ENCODE measurements at regions not wholly inside any gene's neighbourhood (a gene's known extent, or its start where the extent isn't known, plus 50 kb on each side); places are given as distances from the start of the nearest gene placed in this dataset.
"Not testable (repeated sequence)": the region's sequence is repeated elsewhere in the genome, so short reads cannot be mapped to it uniquely, and the experiment has no call there.

DNA sequence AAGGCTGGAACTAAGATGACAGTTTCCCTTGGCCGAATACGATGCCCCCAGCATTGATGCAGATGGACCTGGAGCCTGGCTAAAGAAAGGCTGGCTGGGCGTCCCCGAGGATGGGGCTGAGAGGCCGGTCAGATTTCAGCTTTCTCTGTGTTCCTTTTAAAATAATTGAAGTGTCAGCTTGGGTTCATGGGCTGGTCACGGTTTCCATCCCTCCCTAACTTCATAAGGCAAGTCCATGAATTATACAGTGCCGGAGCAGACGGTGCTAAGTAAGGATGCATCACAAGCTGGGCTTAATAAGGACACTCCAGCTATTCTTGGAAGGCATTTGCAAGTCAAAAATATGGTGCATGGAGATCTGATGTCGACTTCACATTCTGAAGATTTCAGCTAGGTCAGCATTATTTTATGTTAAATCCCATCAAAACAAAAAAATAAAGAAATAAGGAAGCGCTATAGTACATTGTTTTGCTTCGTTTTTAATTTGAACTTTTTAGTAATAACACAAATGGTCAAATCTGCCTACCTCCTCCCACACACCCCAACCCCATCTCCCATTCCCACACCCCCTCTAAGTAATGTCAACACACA lies 220.8 kb downstream of the RPLP1 start:
- no peak for DNase-seq (ENCODE audit: low read depth in 2 of 2)

DNA sequence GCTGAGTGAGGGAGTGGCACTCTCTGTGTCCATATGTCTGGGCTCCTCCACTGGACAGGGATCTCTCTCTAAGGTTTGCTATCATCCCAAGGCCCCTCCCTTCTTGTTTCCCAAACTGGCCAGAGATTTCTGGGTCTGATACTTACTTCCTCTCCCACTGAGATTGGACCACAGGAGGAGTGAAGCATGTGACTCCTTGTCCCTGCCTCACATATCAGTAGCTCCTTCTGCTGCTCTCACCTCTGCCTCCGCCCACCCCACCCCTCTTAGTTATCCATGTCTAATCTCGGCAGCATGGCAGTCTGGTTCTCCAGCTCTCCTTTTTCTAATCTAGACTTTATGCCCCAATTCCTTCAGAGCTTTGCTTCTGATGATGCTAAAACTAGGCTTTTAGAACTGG lies 223.1 kb downstream of the RPLP1 start:
- DNase-seq (ENCODE audit: low read depth in 2 of 2) = no peak

DNA sequence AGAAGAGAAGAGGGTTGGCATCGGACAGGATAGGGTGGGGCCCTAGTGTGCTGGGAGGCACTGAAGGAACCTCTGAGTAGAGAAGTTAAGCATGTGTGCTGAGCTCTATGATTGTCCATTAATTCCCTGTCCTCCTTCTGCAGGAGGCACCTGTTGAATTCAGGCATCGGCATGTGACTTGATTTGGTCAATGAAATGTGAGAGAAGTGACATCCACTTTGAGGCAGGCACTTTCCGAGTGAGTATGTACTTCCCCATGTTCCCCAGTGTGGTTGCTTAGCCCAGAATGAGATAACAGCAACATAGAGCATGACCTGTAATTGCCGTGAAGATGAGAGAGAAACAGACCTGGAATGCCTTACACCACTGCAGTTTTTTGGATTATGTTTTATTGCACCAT lies 224.8 kb downstream of the RPLP1 start:
- no peak for DNase-seq (ENCODE audit: low read depth in 2 of 2)

DNA sequence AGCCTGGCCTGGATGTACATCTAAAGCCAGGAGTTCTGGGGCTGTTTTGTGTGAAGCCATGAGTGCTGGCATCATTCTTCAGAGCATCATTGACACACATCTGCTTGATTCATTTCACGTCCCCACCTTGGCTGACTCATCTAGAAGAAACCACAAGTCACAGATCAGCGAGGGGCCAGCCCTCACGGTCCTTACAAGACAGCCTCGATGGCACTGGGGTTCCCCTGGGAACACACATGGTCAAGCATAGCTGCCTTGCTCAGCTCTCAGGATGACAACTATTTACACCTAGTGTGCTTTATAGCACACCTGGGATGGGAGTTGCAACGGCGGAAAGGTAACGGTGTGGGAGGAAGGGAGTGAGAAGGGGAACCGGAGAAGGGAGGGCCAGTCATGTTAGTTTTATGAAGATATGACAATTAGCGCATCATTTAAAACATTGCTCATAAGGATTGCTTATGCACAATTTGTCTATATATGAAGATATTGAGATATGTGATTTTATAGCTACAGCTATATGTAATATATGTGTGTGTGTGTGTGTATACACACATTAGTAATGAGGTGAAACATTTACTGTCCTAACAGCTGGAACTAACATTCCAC lies 227.1 kb downstream of the RPLP1 start:
- DNase-seq (ENCODE audit: low read depth in 2 of 2) = no peak

DNA sequence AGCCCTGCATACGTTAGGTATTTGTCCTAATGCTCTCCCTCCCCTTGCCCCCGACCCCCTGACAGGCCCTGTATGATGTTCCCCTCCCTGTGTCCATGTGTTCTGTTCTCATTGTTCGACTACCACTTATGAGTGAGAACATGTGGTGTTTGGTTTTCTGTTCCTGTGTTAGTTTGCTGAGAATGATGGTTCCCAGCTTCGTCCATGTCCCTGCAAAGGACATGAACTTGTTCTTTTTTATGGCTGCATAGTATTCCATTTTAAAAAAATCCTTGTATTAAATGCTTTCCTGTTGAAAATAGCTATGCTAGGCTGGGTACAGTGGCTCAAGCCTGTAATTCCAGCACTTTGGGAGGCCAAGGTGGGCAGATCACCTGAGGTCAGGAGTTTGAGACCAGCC lies 232.2 kb downstream of the RPLP1 start:
- DNase-seq (ENCODE audit: low read depth in 2 of 2) = not testable (repeated sequence)

DNA sequence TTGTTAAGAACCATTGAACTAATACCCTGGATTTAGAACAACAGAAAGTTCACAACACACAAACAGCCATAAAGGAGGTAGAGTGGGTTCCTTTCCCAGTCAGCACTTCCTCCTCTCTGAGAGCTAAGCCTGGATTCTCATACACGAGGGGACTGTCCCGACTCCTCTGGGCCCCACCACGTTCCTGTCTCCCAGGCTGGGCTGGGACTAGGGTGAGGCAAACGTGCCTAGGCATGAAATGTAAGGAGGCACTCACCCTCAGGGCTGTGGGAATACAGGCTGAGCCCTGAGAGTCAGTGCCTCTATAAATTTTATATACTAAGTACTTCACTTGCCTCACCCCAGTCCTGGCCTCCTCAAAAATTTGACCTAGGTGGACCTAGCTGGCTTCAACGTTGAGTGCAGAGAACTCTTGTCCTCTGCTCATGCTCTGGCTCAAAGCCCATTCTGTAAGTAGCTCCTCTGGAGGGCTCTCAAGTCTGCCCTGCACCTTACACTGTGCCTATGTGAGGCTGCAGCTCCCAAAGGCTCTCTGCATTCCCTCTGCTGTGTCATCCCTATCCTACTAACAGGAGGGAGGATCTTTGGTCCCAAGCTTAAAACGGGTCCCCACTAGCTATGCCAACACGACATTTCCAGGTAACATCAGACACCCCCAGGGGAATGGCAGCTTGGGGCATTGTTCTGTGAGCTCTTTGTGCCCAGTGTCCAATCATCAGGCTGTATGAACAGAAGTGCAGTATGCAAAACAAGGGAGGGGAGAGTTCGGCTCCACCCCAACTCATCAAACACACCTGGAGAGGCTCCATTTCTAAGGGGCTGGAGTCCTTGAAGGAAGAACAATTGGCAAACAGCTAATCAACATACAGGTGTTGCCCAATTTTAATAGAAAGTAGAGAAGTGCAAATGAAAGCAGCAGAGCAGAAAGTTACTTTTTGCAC lies 233.2 kb downstream of the RPLP1 start:
- DNase-seq (ENCODE audit: low read depth in 2 of 2) = no peak

DNA sequence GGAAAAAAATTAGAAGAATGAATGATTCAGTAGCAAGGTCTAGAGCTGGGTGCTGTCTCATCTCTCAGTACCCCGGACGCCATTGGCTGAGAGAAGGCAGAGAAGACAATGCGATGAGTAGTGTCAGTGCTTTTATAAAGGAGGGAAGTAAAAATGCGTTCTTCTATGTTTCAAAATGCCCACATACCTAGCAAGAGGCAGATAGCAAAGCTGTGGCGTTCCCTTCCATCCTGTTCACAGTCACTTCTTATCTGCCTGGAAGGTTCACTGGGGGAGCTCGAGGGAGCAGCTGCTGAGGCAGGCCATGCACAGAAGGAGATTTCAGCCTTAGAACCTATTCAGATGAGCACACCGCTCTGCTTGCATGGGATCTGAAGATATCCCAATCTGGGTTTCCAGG lies 234.0 kb downstream of the RPLP1 start:
- DNase-seq (ENCODE audit: low read depth in 2 of 2) = no peak

DNA sequence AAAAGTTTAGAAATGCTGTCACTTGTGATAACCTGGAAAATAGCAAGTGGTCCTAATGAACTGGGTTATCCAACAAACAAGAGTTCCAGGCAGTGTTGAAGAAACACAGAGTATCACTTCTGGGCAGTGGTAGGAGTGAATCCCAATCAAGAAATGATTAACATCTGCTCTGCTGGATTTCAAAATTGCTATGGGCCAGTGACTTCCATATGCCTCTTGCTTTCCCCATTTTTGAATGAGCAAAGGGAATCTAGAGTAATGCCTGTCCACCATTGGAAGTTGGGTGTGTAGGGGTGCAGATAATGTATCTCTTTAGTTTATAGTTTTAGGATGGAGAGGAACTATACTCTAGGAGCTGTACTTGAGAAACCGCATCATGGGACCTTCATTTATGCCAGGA lies 236.5 kb downstream of the RPLP1 start:
- no peak for DNase-seq (ENCODE audit: low read depth in 2 of 2)

DNA sequence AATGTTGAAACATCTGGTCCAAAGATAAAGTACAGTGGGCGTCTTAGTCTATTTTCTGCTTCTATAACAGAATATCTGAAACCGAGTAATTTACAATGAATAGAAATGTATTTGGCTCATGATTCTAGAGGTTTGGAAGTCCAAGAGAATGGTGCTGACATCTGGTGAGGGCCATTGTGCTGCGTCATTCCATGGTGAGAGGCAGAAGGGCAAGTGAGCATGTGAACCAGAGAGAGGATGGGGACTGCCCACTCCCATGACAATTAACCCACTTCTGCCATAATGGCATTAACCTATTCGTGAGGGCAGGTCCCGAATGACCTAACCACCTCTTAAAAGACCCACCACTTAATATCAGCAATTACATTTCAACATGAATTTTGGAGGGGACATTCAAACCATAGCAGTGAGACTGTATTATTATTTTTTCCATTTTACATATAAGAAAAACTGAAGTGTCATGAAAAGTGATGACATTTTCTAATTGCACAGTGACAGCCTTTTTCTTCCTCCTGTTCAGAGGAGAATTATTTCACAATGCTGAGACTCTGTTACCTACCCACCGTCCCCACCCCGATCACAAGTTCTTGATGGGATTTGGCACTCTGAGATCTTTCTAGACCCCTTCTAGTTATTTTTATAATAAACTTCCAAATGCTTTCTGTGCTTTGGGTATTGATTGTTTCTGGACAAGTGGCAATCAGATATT lies 238.8 kb downstream of the RPLP1 start:
- DNase-seq (ENCODE audit: low read depth in 2 of 2) = no peak

DNA sequence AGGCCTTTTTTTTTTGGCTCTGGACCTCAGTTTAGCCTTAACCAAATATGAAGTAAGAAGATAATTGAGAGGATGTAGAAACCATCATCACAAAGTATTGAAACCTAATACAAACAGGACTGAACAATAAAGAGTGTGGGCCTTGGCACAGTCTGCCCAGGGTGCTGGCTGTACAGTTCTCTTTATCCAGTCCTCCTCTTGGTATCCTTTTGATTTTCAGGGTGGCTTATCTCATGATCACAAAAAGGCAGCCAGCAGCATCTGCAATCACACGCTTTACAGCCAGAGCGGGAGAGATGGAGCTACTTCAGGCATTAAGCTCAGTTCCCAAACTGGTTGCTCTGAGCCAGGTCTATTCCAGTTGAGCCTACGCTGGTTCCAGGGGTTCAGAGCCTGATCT lies 239.7 kb downstream of the RPLP1 start:
- no peak for DNase-seq (ENCODE audit: low read depth in 2 of 2)

DNA sequence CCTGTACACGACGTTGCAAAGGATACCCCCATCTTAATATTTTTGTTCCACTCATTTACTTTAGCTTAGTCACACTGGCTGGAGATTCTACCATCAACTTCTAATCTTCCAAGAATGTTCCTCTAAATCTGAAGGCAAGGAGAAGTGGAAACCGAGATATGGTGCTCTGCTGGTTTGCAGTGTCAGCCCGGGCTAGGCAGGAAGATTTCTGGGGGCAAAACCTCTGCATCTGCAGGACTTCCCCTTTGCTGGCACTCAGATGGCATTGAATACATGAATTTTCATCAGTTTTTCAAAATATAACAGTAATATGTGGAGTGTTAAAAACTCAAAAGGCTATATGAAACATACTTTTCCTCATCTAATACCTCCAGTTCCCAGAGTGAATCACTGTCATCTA lies 240.4 kb downstream of the RPLP1 start:
- DNase-seq (ENCODE audit: low read depth in 2 of 2) = no peak

DNA sequence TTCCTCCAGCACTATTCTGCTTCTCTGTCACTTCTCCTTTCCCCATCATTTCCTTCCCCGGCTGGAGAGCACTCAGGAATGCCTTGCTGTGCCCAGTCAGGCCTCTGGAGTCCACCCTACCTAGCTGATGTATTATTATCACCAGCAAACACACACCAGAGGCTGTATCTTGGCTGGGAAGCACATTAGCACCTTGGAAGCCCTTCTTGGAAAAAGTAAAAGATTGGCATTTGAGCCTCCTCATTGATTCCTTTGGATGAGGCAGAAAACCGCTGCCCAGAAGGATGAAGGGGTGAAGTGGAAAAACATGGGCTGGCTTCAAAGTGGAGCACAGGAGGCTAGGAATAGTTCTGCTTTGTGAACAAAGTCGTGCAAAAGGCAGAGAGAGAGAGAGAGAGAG lies 244.3 kb downstream of the RPLP1 start:
- DNase-seq (ENCODE audit: low read depth in 2 of 2) = no peak

DNA sequence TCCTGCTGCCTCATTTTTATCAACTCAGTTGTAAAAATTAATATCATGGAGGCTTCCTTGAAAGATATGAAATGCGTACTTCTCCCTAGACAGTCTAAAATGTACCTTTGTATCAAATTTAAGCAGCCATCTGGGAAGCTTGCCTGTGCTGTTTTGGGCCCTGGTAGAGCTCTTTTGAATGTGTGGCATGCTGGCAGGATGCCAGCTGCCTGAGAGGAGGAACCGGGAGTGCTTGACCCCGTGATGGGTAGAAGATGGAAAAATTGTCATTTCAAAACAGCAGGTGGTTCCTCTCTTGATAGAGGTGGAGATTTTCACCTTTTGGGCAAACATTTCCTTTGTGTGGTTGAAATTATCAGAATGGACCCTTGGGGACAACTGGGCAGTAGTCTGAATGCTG lies 245.3 kb downstream of the RPLP1 start:
- no peak for DNase-seq (ENCODE audit: low read depth in 2 of 2)

DNA sequence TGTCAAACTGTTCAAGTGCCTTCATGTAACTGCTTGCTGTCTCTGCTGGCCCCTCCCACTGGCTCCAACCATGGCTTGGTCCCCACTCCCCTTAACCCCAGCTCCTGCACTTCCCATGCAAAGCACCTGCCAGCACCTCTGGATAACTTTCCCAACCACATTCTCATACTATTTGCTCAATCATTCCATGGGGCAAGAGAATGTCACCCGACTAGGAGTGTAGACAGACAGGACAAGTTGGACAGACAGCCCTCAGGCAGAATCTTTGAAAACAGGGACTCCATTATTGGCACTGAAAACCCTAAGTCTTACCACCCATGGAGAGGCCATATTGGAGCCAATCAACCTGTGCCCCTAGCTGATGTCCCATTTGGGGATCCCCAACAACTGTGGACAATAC lies 246.5 kb downstream of the RPLP1 start:
- no peak for DNase-seq (ENCODE audit: low read depth in 2 of 2)

DNA sequence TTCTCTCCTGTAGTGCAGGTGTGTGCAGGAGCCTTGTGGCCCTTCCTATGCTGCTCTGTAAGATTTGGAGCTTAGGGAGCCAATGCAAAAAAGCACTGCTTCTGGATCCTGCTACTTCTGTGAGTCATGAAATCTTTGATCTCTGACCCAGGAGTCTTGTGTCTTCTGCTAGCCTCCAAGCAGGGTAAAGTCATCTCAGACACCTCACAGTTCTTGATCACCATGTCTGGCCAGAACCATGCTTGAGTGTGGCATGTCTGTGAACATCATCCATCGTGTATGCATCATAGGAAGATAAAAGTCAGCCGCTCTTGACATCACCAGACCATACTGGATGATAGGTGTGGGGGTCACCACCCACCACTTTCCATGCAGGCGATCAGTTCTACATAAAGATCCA lies 247.8 kb downstream of the RPLP1 start:
- no peak for DNase-seq (ENCODE audit: low read depth in 2 of 2)

DNA sequence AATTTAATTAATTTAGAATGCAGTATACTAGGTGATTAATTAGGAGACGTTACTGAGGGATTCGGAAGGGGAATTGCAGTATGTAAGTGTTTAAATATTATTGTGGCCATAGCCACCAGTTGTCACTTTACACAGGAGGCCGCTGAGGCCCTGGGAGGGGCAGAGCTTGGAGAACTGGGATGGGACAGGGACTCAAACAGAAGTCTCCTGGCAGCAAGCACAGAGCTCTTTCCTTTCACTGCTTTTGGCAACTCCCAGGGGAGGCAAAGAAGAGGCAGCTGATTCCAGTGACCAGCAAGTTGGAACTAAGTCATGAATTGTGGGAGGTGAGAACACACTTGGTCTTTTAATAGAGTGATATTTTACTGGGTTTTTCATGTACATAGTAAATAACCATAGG lies 248.6 kb downstream of the RPLP1 start:
- DNase-seq (ENCODE audit: low read depth in 2 of 2) = no peak

DNA sequence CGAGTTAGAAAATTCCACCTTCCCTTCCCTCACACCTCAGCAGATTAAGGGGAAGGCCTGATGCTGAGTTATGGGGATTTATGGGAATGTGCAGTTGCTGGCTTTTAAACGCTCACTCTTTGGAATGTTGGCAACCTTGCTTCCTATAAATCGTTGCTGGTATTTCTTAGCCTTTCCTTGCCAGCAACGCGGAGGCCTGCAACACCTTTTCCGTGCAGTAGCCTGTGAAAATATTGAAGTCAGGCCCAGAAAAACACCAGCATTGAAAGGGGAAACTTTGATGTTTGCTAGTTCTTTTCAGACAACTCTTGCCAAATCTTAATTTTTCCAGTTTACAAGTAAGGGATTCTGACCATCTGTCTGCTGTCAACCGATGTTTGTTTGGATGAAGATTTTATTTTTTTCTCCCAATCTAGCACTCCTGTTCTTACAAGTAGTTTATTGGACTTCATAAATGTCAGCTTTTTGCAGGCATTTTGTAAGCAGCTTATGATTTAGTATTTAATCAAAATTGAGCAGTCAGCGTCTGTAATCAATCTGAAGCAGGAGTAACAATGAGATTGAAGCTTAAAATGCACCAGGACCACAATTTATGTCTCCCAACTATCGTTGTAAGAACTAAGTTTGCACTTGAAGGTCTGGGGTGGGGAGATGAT lies 251.0 kb downstream of the RPLP1 start:
- no peak for DNase-seq (ENCODE audit: low read depth in 2 of 2)

DNA sequence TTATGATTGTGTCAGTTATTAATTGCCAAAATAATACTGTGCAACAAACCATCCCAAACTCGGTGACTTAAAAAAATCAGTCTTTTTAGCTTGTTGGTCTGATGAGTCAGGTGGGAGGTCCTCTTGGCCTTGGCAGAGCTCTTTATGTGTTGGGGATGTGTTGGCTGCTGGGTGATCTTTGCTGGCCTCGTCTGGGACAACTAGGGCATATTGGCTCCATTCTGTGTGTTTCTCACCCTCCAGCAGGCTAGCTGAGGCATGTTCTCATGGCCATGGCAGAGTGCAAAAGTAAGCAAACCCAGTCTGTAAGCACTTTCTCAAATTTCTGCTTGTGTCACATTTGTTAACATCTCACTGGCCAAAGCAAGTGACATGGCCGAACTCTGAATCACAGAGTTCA lies 251.6 kb downstream of the RPLP1 start:
- no peak for DNase-seq (ENCODE audit: low read depth in 2 of 2)

DNA sequence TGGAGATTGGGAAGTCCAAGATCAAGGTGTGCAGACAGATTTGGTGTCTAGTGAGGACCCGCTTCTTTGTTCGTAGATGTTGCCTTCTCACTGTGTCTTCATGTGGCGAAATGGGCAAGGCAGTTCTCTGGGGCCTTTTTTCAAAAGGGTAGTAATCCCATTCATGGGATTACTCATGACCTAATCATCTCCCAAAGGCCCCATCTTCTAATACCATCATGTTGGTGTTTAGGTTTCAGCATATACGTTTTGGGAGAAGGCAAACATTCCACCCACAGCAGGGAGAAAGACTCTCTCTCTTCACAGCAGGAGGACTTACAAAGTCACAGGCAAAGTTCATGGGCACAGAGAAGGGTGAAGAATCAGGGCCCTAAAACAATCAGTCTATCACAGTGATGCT lies 252.1 kb downstream of the RPLP1 start:
- no peak for DNase-seq (ENCODE audit: low read depth in 2 of 2)

DNA sequence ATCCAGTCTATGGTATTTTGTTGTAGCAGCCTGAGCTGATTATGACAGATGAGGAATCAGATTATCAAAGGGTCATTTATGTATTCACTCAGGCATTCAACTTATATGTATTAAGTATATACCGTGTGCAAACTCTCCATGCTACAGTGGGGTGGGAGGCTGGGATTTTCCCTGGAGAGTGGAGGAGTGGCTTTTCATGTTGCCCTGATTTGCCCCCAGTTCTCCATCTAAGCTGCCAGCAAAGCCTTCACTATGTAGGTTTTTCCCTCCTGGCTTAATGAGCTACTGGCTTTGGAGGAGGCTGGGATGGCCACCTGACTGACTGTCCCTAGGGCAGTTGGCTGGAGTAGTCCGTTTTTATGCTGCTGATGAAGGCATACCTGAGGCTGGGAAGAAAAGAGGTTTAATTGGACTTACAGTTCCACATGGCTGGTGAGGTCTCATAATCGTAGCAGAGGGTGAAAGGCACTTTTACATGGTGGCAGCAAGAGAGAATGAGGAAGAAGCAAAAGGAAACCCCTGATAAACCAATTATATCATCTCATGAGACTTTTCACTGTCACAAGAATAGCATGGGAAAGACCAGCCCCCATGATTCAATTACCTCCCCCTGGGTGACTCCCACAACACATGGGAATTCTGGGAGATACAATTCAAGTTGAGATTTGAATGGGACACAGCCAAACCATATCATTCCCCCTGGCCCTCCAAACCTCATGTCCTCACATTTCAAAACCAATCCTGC lies 253.9 kb downstream of the RPLP1 start:
- no peak for DNase-seq (ENCODE audit: low read depth in 2 of 2)

DNA sequence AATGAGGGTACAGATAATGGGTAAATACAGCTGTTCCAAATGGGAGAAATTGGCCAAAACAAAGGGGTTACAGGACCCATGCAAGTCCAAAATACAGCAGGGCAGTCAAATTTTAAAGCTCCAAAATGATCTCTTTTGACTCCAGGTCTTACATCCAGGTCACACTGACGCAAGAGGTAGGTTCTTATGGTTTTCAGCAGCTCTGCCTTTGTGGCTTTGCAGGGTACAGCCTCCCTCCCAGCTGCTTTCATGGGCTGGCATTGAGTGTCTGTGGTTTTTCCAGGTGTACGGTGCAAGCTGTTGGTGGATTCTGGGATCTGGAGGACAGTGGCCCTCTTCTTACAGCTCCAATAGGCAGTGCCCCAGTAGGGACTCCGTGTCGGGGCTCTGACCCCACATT lies 254.6 kb downstream of the RPLP1 start:
- not testable (repeated sequence) for DNase-seq (ENCODE audit: low read depth in 2 of 2)
